Gastrocnemius medialis (tissue), 4 donors: ENCODE measurements at regions not wholly inside any gene's neighbourhood (a gene's known extent, or its start where the extent isn't known, plus 50 kb on each side); places are given as distances from the start of the nearest gene placed in this dataset.

Source experiments
- ATAC-seq, 2 donors: fragments of 150-250 bp; one replicate each; pipeline ENCODE4 v1.9.1; 2016
- DNase-seq, 2 donors: peaks; one replicate each; pipeline ENCODE4 v3.0.0-alpha.2; 2019
- H3K27ac ChIP-seq, 4 donors: fragments of 200-600 bp; sonication (generic); 1 replicate in 1 of 4; 2 replicates in 3 of 4; pipeline ENCODE4 v1.5.1; 2016 to 2018; ENCODE audit warnings: mild to moderate bottlenecking in 2 of 4, moderate library complexity in 1 of 4
- H3K27me3 ChIP-seq, 3 donors: fragments of 200-600 bp; sonication (generic) in 2 of 3; 1 replicate in 1 of 3; 2 replicates in 2 of 3; pipeline versions ENCODE4 v1.5.1 to v1.6.0; 2016 to 2019; ENCODE audit warnings: mild to moderate bottlenecking in 1 of 3, moderate library complexity in 1 of 3
- H3K36me3 ChIP-seq, 2 donors: fragments of 200-600 bp; sonication (generic) in 1 of 2; one replicate each; pipeline ENCODE4 v1.5.1; 2017 to 2018
- H3K4me1 ChIP-seq, 2 donors: fragments of 200-600 bp; sonication (generic) in 1 of 2; one replicate each; pipeline ENCODE4 v1.5.1; 2016 to 2017; ENCODE audit warnings: mild to moderate bottlenecking in 2 of 2
- H3K4me3 ChIP-seq, 4 donors: fragments of 200-600 bp; sonication (generic) in 3 of 4; 1 replicate in 1 of 4; 2 replicates in 3 of 4; pipeline ENCODE4 v1.5.1; 2016 to 2019; ENCODE audit warnings: mild to moderate bottlenecking in 2 of 4
- H3K9me3 ChIP-seq, 3 donors: fragments of 200-600 bp; sonication (generic) in 2 of 3; 1 replicate in 1 of 3; 2 replicates in 2 of 3; pipeline ENCODE4 v1.5.1; 2016 to 2019
- CTCF ChIP-seq, 5 experiments: fragments of 450-650 bp in 3 of 5; fragments of 200-600 bp in 2 of 5; sonication (generic) in 2 of 5; IDR thresholded peaks in 4 of 5; conservative IDR thresholded peaks in 1 of 5; 1 replicate in 4 of 5; 2 replicates in 1 of 5; pipeline ENCODE4 v1.5.1; 2016 to 2019; ENCODE audit warnings: antibody characterized with exemption in 5 of 5, mild to moderate bottlenecking in 3 of 5, moderate library complexity in 3 of 5
- POLR2A ChIP-seq, 2 donors: fragments of 450-650 bp; IDR thresholded peaks; one replicate each; pipeline ENCODE4 v1.6.1; 2017; ENCODE audit warnings: antibody characterized with exemption in 2 of 2, mild to moderate bottlenecking in 2 of 2, moderate library complexity in 2 of 2
- in situ Hi-C, 4 donors: fragments of 200-750 bp; cut with MboI; loops; one replicate each; pipeline versions ENCODE4 v1.15.0 to v1.8.0; 2017; ENCODE audit warnings: low sequenced_read_pairs in 4 of 4
- intact Hi-C: fragments of 100-400 bp; cut with DNase I; formaldehyde crosslinking; loops from one replicate; pipeline ENCODE4 v1.15.1; 2023; ENCODE audit warnings: low total_unique reads

GRCh38 chr5:89484962-89485361, 602.0 kb upstream of the MEF2C start:
- no peak for ATAC-seq
- Histone ChIP-seq H3K9me3 (no peaks in the 10 kb centered on the region), H3K27me3 (no peaks in the 10 kb centered on the region), H3K4me3 (no peak overlapping the region), H3K4me1 (peaks cover 0 to 3% of the 10 kb centered on the region in 2 donors), H3K36me3 (no peaks in the 10 kb centered on the region), H3K27ac (no peak overlapping the region)
- in situ Hi-C loops = no loop called here
- no peak for DNase-seq
- TF ChIP-seq POLR2A (IDR thresholded peaks at IDR 0.05) = no peak
- TF ChIP-seq CTCF (IDR thresholded peaks at IDR 0.05 in 4 of 5, conservative IDR thresholded peaks at IDR 0.05 in 1 of 5) = no peak
- intact Hi-C loops = no loop called here

GRCh38 chr5:89480406-89481007, 597.5 kb upstream of the MEF2C start:
- Histone ChIP-seq H3K4me3 (no peak overlapping the region), H3K9me3 (no peaks in the 10 kb centered on the region), H3K4me1 (peaks cover 0 to 3% of the 10 kb centered on the region in 2 donors), H3K36me3 (no peaks in the 10 kb centered on the region), H3K27me3 (no peaks in the 10 kb centered on the region), H3K27ac (no peak overlapping the region)
- no peak for TF ChIP-seq POLR2A (IDR thresholded peaks at IDR 0.05)
- TF ChIP-seq CTCF (IDR thresholded peaks at IDR 0.05 in 4 of 5, conservative IDR thresholded peaks at IDR 0.05 in 1 of 5) = no peak
- intact Hi-C loops (no loop called here), in situ Hi-C loops (no loop called here)
- no peak for ATAC-seq
- DNase-seq = no peak

DNA sequence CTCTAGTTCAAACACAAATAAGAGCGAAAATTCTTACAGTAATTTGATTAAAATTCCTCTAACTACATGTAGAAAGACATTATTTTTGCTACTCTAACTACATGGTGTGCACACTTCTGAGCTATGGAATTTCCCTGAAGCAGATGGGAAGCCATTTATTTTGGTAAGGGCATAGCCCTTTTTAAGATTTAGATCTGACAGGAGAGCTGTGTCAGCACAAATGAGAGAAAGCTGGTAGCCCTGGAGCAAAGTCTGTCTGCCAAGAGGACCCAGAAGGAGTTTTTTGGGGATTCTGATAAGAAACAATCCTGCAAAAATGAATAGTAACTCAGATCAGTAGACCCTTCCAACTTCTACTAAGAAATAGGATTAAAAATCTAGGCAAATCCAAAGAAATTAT, 595.9 kb upstream of the MEF2C start:
- no peak overlapping the region for H3K4me3 ChIP-seq
- no peaks in the 10 kb centered on the region for H3K9me3 ChIP-seq
- no peaks in the 10 kb centered on the region for H3K36me3 ChIP-seq
- H3K4me1 ChIP-seq = peaks cover 0 to 3% of the 10 kb centered on the region in 2 donors
- H3K27ac ChIP-seq = no peak overlapping the region
- in situ Hi-C loops (no loop called here), intact Hi-C loops (no loop called here)
- H3K27me3 ChIP-seq = no peaks in the 10 kb centered on the region
- TF ChIP-seq CTCF (IDR thresholded peaks at IDR 0.05 in 4 of 5, conservative IDR thresholded peaks at IDR 0.05 in 1 of 5) = no peak
- TF ChIP-seq POLR2A (IDR thresholded peaks at IDR 0.05) = no peak
- DNase-seq (no peak), ATAC-seq (no peak)

DNA sequence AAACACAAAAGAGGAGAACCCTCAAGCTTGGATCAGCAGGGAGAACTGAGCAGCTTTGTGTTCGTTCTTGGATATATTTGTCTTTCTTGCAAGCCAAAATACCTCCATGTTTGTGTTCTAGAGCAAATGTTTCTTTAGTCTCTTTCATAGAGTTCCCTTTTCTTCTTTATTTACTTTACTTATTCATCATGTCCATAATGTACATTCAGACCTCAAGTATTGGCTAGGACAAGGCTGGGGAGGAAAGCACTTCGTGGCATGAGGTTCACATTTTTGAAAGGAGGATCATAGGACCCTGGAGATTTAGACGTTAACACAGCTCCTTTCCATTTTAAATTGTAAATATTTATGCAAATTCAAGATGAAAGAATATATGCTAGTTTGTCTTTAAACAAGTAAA, 590.2 kb upstream of the MEF2C start:
- no peak for TF ChIP-seq POLR2A (IDR thresholded peaks at IDR 0.05)
- no peak for TF ChIP-seq CTCF (IDR thresholded peaks at IDR 0.05 in 4 of 5, conservative IDR thresholded peaks at IDR 0.05 in 1 of 5)
- Histone ChIP-seq H3K4me1 (peaks cover 7 to 13% of the 10 kb centered on the region in 2 donors), H3K4me3 (no peak overlapping the region), H3K36me3 (no peaks in the 10 kb centered on the region), H3K9me3 (no peaks in the 10 kb centered on the region), H3K27ac (no peak overlapping the region), H3K27me3 (no peaks in the 10 kb centered on the region)
- in situ Hi-C loops (no loop called here), intact Hi-C loops (no loop called here)
- DNase-seq = no peak
- ATAC-seq = no peak

DNA sequence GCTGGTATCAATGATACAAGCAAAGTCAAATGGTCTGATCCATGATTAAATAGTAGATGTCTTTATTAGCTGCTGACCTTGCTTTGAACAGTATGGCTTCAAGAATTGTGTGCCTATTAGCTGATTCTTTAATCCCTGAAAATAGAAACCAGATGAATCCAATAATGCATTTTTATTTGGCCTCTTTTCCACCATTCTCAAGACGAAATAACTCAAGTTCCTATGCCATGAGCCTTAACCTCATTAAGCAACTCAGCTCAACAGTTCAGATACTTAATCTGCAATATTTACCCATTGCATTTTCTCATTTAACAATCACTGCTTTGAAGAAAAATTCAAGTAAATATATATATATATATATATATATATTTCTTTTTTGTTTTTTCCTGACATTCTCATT, 588.6 kb upstream of the MEF2C start:
- intact Hi-C loops (no loop called here), in situ Hi-C loops (no loop called here)
- ATAC-seq = no peak
- no peaks in the 10 kb centered on the region for H3K9me3 ChIP-seq
- no peaks in the 10 kb centered on the region for H3K36me3 ChIP-seq
- TF ChIP-seq CTCF (IDR thresholded peaks at IDR 0.05 in 4 of 5, conservative IDR thresholded peaks at IDR 0.05 in 1 of 5) (no peak), POLR2A (IDR thresholded peaks at IDR 0.05) (no peak)
- no peaks in the 10 kb centered on the region for H3K27me3 ChIP-seq
- H3K4me3 ChIP-seq = no peak overlapping the region
- no peak for DNase-seq
- peaks cover 7 to 13% of the 10 kb centered on the region in 2 donors for H3K4me1 ChIP-seq
- peak overlapping the region in 3 of 4 donors; percentile 35 to 78 (median 42) for H3K27ac ChIP-seq
